ENCODE measurements at regions not wholly inside any gene's neighbourhood (a gene's known extent, or its start where the extent isn't known, plus 50 kb on each side); places are given as distances from the start of the nearest gene placed in this dataset.

DNA sequence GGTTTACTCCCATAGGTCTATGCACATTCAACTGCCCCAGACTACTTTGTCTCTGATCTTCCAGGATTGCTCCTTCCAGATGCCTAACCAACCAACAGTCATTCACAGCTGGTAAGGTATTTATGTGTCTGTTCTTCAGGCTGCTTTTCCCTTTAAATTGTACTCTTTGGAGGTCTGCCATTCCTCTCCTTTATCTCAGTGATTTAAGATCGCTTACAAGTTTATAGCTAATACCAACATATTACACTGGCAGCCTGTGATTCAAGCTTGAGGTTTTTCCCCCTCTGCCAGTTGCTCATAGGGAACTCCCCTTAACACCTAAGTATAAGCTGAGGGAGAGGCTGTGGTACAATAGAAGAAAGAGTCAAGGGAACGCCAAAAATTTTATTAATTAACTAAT lies 711.7 kb upstream of the EDIL3 start:
- DNase-seq: no peak
- H3K4me3 ChIP-seq: no peak overlapping the region
- no peak overlapping the region for H3K27ac ChIP-seq
- H3K36me3 ChIP-seq (ENCODE audit: insufficient read depth in 1 of 2, low read depth in 1 of 2): no peaks in the 10 kb centered on the region
- no peak for ATAC-seq
- intact Hi-C loops (cut with DNase I): no loop called here
- H3K9me3 ChIP-seq: no peaks in the 10 kb centered on the region
- no peaks in the 10 kb centered on the region for H3K4me1 ChIP-seq
- no peaks in the 10 kb centered on the region for H3K27me3 ChIP-seq (ENCODE audit: insufficient read depth in 3 of 3, low read length in 2 of 3)
- 78 to 86% (median 80%) methylated on average over 2 of the region's 2 CpGs for WGBS, 3 donors
- TF ChIP-seq, protein P1, sequence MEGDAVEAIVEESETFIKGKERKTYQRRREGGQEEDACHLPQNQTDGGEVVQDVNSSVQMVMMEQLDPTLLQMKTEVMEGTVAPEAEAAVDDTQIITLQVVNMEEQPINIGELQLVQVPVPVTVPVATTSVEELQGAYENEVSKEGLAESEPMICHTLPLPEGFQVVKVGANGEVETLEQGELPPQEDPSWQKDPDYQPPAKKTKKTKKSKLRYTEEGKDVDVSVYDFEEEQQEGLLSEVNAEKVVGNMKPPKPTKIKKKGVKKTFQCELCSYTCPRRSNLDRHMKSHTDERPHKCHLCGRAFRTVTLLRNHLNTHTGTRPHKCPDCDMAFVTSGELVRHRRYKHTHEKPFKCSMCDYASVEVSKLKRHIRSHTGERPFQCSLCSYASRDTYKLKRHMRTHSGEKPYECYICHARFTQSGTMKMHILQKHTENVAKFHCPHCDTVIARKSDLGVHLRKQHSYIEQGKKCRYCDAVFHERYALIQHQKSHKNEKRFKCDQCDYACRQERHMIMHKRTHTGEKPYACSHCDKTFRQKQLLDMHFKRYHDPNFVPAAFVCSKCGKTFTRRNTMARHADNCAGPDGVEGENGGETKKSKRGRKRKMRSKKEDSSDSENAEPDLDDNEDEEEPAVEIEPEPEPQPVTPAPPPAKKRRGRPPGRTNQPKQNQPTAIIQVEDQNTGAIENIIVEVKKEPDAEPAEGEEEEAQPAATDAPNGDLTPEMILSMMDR (IDR thresholded peaks at IDR 0.05): no peak

DNA sequence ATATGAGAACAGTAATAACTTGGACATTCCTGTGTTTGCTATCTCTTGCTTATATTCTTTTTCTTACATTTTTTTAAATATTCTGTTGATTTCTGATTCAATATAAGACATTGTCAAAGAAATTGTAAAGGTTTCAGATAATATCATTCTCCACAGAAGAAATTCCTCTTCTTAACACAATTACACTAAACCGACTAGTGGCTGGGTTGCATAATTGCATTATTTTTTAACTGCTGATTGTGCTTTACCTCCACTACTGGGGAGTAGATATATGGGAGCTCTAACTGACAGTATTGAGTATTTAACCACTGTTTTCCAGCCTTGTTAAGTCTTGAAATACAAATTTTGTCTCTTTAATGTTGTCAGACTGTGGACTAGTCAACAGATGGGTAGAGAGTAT lies 723.8 kb upstream of the EDIL3 start:
- no peaks in the 10 kb centered on the region for H3K4me1 ChIP-seq
- no peak for DNase-seq
- no peak overlapping the region for H3K4me3 ChIP-seq
- WGBS, 3 donors: 37 to 51% (median 44%) methylated on average over 1 of the region's 1 CpG
- H3K27me3 ChIP-seq (ENCODE audit: insufficient read depth in 3 of 3, low read length in 2 of 3): no peaks in the 10 kb centered on the region
- no peak overlapping the region for H3K27ac ChIP-seq
- H3K9me3 ChIP-seq: no peaks in the 10 kb centered on the region
- no peaks in the 10 kb centered on the region for H3K36me3 ChIP-seq (ENCODE audit: insufficient read depth in 1 of 2, low read depth in 1 of 2)
- intact Hi-C loops (cut with DNase I): no loop called here
- TF ChIP-seq, protein P1 (IDR thresholded peaks at IDR 0.05): no peak
- no peak for ATAC-seq

DNA sequence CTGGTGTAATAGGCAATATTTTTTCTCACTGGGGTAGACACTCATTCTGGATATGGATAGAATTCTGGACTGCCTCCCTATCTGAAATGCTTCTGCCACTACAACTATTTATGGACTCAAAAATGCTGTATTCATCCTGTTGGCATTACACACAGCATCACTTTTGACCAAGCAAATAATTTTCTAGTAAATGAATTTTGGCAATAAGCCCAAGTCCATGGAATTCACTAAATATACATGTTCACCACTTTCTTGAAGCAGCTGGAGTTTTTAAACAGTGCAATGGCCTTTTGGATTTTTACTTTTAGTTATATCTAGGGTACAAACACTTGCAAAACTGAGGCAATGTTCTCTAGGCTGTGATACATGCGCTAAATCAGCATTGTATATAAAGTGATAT lies 724.9 kb upstream of the EDIL3 start:
- Histone ChIP-seq H3K27ac (no peak overlapping the region), H3K4me1 (no peaks in the 10 kb centered on the region), H3K4me3 (no peak overlapping the region), H3K36me3 (ENCODE audit: insufficient read depth in 1 of 2, low read depth in 1 of 2) (no peaks in the 10 kb centered on the region), H3K9me3 (no peaks in the 10 kb centered on the region), H3K27me3 (ENCODE audit: insufficient read depth in 3 of 3, low read length in 2 of 3) (no peaks in the 10 kb centered on the region)
- TF ChIP-seq, protein P1 (IDR thresholded peaks at IDR 0.05): no peak
- no peak for ATAC-seq
- intact Hi-C loops (cut with DNase I): no loop called here
- DNase-seq: no peak
- WGBS, 3 donors: 94 to 100% (median 95%) methylated on average over 1 of the region's 1 CpG

DNA sequence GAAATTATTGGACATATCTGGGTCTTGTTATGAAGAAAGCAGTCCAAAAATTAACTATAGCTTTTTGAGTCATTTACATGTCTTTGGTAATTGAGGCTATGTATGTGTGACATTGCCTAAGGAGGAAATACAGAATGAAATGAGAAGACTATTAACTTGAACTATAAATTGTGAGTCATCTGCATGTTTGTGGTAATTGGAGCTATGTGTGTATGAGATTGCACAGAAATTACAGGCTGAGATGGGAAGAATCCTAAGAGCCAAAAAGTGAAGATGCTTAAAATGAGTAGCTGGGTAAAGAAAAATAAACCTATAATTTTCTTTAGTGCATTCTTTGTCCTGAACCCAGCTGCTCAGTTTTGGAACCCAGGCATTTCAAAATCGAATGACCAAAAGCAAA lies 747.6 kb upstream of the EDIL3 start:
- H3K27me3 ChIP-seq (ENCODE audit: insufficient read depth in 3 of 3, low read length in 2 of 3): no peaks in the 10 kb centered on the region
- no peak for ATAC-seq
- H3K4me1 ChIP-seq: no peaks in the 10 kb centered on the region
- DNase-seq: no peak
- no peak overlapping the region for H3K4me3 ChIP-seq
- WGBS, 3 donors: 67 to 71% (median 69%) methylated on average over 1 of the region's 1 CpG
- TF ChIP-seq, protein P1 (IDR thresholded peaks at IDR 0.05): no peak
- intact Hi-C loops (cut with DNase I): no loop called here
- no peak overlapping the region for H3K27ac ChIP-seq
- no peaks in the 10 kb centered on the region for H3K36me3 ChIP-seq (ENCODE audit: insufficient read depth in 1 of 2, low read depth in 1 of 2)
- H3K9me3 ChIP-seq: no peaks in the 10 kb centered on the region

DNA sequence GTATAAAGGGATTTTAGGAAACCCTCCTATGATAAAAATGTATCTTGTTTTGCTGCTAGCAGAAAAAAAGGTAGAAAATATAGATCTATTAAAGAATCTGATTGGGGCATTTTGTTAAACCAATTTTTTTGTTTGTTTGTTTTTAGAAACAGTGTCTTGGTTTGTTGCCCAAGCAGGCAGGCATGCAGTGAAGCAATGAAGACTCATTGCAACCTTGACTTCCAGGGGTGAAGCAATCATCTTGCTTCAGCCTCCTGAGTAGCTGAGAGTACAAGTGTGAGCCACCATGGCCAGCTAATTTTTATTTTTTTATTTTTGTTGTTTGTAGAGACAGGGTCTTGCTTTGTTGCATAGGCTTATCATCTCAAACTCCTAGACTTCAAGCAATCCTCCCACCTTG lies 755.8 kb upstream of the EDIL3 start:
- TF ChIP-seq, protein P1 (IDR thresholded peaks at IDR 0.05): no peak
- Histone ChIP-seq H3K4me3 (no peak overlapping the region), H3K36me3 (ENCODE audit: insufficient read depth in 1 of 2, low read depth in 1 of 2) (no peaks in the 10 kb centered on the region), H3K27ac (no peak overlapping the region), H3K27me3 (ENCODE audit: insufficient read depth in 3 of 3, low read length in 2 of 3) (no peaks in the 10 kb centered on the region), H3K4me1 (no peaks in the 10 kb centered on the region), H3K9me3 (no peaks in the 10 kb centered on the region)
- ATAC-seq: no peak
- DNase-seq: no peak
- intact Hi-C loops (cut with DNase I): no loop called here

All from psoas muscle (tissue), 7 donors.